ENCODE measurements at regions not wholly inside any gene's neighbourhood (a gene's known extent, or its start where the extent isn't known, plus 50 kb on each side); places are given as distances from the start of the nearest gene placed in this dataset.

- Histone ChIP-seq H3K9me3 (ENCODE audit: control insufficient read depth, insufficient read depth, low read length) (peaks cover 7% of the 10 kb centered on the region), H3K9ac (ENCODE audit: low read depth, low read length) (no peak overlapping the region), H3K27me3 (ENCODE audit: control insufficient read depth, insufficient read depth, low read length) (no peaks in the 10 kb centered on the region), H3K4me3 (ENCODE audit: low read depth, low read length) (no peak overlapping the region), H3K36me3 (ENCODE audit: control insufficient read depth, insufficient read depth, low read length) (no peaks in the 10 kb centered on the region), H3K4me1 (ENCODE audit: control insufficient read depth, insufficient read depth, low read length) (no peaks in the 10 kb centered on the region)
Measured at GRCh38 chr1:201774224-201774982, 54.6 kb upstream of the IPO9 start.

GRCh38 chr1:201774983-201775344 is 54.0 kb upstream of the IPO9 start:
- H3K36me3 ChIP-seq (ENCODE audit: control insufficient read depth, insufficient read depth, low read length) = no peaks in the 10 kb centered on the region
- no peaks in the 10 kb centered on the region for H3K27me3 ChIP-seq (ENCODE audit: control insufficient read depth, insufficient read depth, low read length)
- H3K9me3 ChIP-seq (ENCODE audit: control insufficient read depth, insufficient read depth, low read length) = peaks cover 7% of the 10 kb centered on the region
- no peak overlapping the region for H3K4me3 ChIP-seq (ENCODE audit: low read depth, low read length)
- H3K9ac ChIP-seq (ENCODE audit: low read depth, low read length) = no peak overlapping the region
- H3K4me1 ChIP-seq (ENCODE audit: control insufficient read depth, insufficient read depth, low read length) = no peaks in the 10 kb centered on the region

- peaks cover 7% of the 10 kb centered on the region for H3K9me3 ChIP-seq (ENCODE audit: control insufficient read depth, insufficient read depth, low read length)
- no peak overlapping the region for H3K9ac ChIP-seq (ENCODE audit: low read depth, low read length)
- H3K4me1 ChIP-seq (ENCODE audit: control insufficient read depth, insufficient read depth, low read length) = no peaks in the 10 kb centered on the region
- no peaks in the 10 kb centered on the region for H3K27me3 ChIP-seq (ENCODE audit: control insufficient read depth, insufficient read depth, low read length)
- peaks cover 1% of the 10 kb centered on the region for H3K36me3 ChIP-seq (ENCODE audit: control insufficient read depth, insufficient read depth, low read length)
- H3K4me3 ChIP-seq (ENCODE audit: low read depth, low read length) = no peak overlapping the region
Measured at GRCh38 chr1:201775380-201775779, 53.6 kb upstream of the IPO9 start.

DNA sequence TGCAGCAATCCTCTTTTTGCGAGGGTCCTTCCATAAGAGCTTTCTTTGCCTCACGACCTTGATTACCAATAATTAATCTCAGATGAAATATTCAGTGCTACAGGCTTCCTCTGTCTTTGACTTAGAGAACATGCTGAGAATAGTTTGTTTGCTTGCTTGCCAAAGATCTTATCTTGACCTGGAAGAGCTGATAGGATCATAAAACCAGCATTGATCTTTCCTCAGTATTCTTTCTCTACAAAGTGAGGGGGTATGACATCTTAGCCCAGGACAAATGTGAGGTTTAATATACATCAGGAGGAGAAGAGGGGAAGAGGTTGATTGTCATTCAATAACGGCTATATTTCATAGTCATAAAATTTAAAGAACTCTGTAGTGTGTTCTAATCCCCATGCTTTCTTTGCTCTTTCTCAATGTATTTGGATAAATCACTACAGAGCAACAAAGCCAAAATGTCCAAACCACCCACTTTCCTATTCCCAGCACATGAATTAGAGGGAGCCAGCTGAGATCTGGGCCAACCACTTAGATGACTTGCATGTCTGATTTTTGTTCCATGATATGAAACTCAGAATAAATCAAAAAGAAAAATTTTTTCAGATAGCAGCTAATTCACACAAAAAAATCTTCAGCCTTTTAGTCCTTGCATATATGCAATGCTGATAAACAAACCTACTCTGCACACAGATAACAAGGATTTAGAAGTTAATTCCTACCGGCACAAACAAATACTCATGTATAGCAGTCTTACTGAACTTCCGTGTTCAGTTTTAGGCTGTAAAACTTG is 50.5 kb upstream of the IPO9 start:
- peaks cover 28% of the 10 kb centered on the region for H3K36me3 ChIP-seq (ENCODE audit: control insufficient read depth, insufficient read depth, low read length)
- no peaks in the 10 kb centered on the region for H3K4me1 ChIP-seq (ENCODE audit: control insufficient read depth, insufficient read depth, low read length)
- no peak overlapping the region for H3K9ac ChIP-seq (ENCODE audit: low read depth, low read length)
- H3K4me3 ChIP-seq (ENCODE audit: low read depth, low read length) = no peak overlapping the region
- H3K9me3 ChIP-seq (ENCODE audit: control insufficient read depth, insufficient read depth, low read length) = no peaks in the 10 kb centered on the region
- no peaks in the 10 kb centered on the region for H3K27me3 ChIP-seq (ENCODE audit: control insufficient read depth, insufficient read depth, low read length)
